ENCODE measurements at regions not wholly inside any gene's neighbourhood (a gene's known extent, or its start where the extent isn't known, plus 50 kb on each side); places are given as distances from the start of the nearest gene placed in this dataset.

DNA sequence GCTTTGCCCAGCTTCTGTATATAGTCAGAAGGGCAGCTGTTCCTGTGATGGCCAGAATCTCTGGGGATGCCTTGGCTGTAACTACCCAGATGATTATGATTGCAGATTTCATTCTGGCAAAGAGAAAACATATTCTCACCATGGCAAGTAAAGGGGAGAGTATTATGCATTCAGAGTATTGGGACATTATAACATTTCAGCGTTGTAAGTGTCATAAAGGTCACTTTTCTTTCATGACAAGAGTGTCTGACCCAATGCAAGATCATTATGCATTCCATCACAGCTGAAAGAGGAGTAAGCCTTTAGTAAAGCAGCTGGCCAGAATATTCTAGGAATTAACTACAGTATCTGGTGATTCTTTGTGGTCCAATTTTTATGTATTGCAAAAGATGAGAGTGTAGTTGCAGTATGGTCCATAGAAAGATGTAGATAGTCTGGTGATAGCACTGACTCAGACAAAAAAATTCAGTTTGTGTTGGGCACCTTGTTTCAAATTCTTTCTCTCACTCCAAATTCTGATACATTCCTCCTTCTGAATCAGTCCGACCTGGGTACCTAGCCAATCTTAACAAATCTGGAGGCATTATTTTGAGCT lies 2366.3 kb downstream of the PCDH7 start:
- Histone ChIP-seq H3K4me1 (ENCODE audit: low read depth) (peaks cover 9% of the 10 kb centered on the region), H3K4me3 (no peak overlapping the region), H3K36me3 (no peaks in the 10 kb centered on the region), H3K27me3 (no peaks in the 10 kb centered on the region), H3K27ac (no peak overlapping the region), H3K9me3 (ENCODE audit: low read depth) (no peaks in the 10 kb centered on the region)
- TF ChIP-seq, protein P1, sequence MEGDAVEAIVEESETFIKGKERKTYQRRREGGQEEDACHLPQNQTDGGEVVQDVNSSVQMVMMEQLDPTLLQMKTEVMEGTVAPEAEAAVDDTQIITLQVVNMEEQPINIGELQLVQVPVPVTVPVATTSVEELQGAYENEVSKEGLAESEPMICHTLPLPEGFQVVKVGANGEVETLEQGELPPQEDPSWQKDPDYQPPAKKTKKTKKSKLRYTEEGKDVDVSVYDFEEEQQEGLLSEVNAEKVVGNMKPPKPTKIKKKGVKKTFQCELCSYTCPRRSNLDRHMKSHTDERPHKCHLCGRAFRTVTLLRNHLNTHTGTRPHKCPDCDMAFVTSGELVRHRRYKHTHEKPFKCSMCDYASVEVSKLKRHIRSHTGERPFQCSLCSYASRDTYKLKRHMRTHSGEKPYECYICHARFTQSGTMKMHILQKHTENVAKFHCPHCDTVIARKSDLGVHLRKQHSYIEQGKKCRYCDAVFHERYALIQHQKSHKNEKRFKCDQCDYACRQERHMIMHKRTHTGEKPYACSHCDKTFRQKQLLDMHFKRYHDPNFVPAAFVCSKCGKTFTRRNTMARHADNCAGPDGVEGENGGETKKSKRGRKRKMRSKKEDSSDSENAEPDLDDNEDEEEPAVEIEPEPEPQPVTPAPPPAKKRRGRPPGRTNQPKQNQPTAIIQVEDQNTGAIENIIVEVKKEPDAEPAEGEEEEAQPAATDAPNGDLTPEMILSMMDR (IDR thresholded peaks at IDR 0.05; ENCODE audit: low read depth, low read length), result no peak
- peak in 1 of 2 donors; percentile 67 for DNase-seq (ENCODE audit: low read depth in 1 of 2, low spot score in 1 of 2)

DNA sequence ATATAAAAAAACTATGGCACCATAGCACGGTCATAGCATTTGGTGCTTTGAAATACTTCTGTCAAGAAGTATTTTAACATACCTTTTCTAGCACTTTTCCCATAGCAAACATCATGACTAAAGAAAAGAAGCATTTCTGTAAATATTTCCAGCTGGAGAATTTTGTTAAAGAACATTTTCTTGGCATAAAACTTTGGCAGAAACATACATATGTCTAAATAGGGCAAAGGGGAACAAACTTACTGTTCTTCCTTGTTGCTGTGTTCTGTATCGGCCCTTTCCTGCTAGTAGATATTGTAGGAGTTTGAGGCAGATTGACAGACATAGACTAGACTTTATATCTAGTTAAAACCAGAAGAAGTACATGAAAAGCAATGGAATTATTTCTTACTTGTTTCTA lies 2368.5 kb downstream of the PCDH7 start:
- peak in 1 of 2 donors; percentile 84 for DNase-seq (ENCODE audit: low read depth in 1 of 2, low spot score in 1 of 2)
- Histone ChIP-seq H3K9me3 (ENCODE audit: low read depth) (no peaks in the 10 kb centered on the region), H3K27ac (no peak overlapping the region), H3K27me3 (no peaks in the 10 kb centered on the region), H3K36me3 (no peaks in the 10 kb centered on the region), H3K4me1 (ENCODE audit: low read depth) (peaks cover 5% of the 10 kb centered on the region), H3K4me3 (no peak overlapping the region)
- TF ChIP-seq, protein P1 (IDR thresholded peaks at IDR 0.05; ENCODE audit: low read depth, low read length), result no peak

DNA sequence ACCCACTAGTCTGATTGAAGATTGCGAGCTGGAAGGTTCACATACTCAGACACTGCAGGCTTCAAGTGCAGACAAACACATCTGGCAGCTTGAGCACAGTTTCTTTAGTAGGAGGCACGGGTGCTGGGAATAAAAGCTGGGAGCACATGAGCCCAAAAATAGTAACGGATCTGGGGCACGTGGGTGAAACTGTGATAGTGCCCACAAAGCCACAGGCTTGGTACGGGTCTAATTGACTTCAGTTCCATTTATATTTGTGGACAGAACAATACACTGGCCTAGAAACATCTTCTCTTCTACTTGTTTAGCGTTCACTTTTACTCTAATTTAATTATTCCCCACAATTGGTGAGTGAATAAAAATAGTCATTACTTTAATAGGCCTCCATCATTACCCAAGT lies 2370.7 kb downstream of the PCDH7 start:
- H3K27me3 ChIP-seq, result no peaks in the 10 kb centered on the region
- TF ChIP-seq, protein P1 (IDR thresholded peaks at IDR 0.05; ENCODE audit: low read depth, low read length), result no peak
- no peak overlapping the region for H3K27ac ChIP-seq
- no peaks in the 10 kb centered on the region for H3K4me1 ChIP-seq (ENCODE audit: low read depth)
- no peaks in the 10 kb centered on the region for H3K9me3 ChIP-seq (ENCODE audit: low read depth)
- DNase-seq (ENCODE audit: low read depth in 1 of 2, low spot score in 1 of 2), result peak in 1 of 2 donors; percentile 8
- no peaks in the 10 kb centered on the region for H3K36me3 ChIP-seq
- no peak overlapping the region for H3K4me3 ChIP-seq

DNA sequence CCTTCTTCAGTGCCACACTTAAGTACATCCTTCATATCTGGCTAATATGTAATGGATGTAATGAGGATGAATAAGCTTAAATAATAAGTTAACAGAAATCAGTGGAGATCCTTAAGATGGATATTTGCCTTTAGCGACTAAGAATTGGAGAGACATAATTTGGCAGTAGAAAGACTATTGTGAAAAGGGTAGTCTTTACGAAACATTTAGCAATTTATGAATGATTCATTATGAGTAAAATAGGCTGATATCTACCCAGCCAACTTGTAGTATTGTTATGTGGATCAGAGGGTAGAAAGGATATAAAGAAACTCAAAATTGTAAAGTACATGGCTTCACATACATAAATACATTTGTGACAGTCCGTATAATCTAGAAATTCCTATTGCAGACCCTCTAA lies 2371.8 kb downstream of the PCDH7 start:
- Histone ChIP-seq H3K27me3 (no peaks in the 10 kb centered on the region), H3K4me3 (no peak overlapping the region), H3K36me3 (no peaks in the 10 kb centered on the region), H3K27ac (no peak overlapping the region), H3K9me3 (ENCODE audit: low read depth) (no peaks in the 10 kb centered on the region), H3K4me1 (ENCODE audit: low read depth) (no peaks in the 10 kb centered on the region)
- TF ChIP-seq, protein P1 (IDR thresholded peaks at IDR 0.05; ENCODE audit: low read depth, low read length), result no peak
- DNase-seq (ENCODE audit: low read depth in 1 of 2, low spot score in 1 of 2), result peak in 1 of 2 donors; percentile 61

DNA sequence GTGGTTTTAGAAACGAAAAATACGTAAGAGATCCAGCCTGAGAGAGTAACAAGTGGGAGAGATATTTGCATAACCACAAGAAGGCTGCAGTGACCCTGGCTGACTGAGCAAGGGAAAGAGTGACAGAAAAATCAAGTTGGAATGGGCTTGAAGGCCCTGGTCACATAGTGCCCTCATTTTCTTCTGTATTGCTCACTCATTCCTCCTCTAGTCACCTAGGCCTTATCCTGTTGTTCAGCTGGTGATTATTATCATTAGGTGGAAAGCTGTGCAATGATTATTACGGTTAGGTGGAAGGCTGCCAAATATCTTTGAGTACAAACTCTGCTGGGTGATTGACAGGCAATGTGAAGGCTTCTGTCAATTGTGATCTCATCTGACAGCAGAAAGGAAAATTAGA lies 2384.1 kb downstream of the PCDH7 start:
- no peak for DNase-seq (ENCODE audit: low read depth in 1 of 2, low spot score in 1 of 2)

More for the DNA sequence above, 2384.1 kb downstream of the PCDH7 start:
- Histone ChIP-seq H3K9me3 (ENCODE audit: low read depth) (no peaks in the 10 kb centered on the region), H3K4me3 (no peak overlapping the region), H3K36me3 (no peaks in the 10 kb centered on the region), H3K27me3 (no peaks in the 10 kb centered on the region), H3K4me1 (ENCODE audit: low read depth) (no peaks in the 10 kb centered on the region), H3K27ac (no peak overlapping the region)
- TF ChIP-seq, protein P1 (IDR thresholded peaks at IDR 0.05; ENCODE audit: low read depth, low read length), result no peak
